Heart left ventricle (tissue), 16 donors: ENCODE measurements at regions not wholly inside any gene's neighbourhood (a gene's known extent, or its start where the extent isn't known, plus 50 kb on each side); places are given as distances from the start of the nearest gene placed in this dataset.

Source experiments
- ATAC-seq, 4 donors: fragments of 200-7000 bp; cut with Tn5 transposase; one replicate each; pipeline ENCODE4 v1.9.1; 2020 to 2022; ENCODE audit warnings: moderate library complexity in 4 of 4, mild to moderate bottlenecking in 3 of 4, moderate number of reproducible peaks in 1 of 4
- DNase-seq, 5 donors: peaks; one replicate each; pipeline ENCODE4 v3.0.0-alpha.2; 2020
- H3K27ac ChIP-seq, 12 donors: fragments of 200-600 bp; sonication (generic) in 4 of 12; one replicate each; pipeline versions ENCODE4 v1.5.0 to v1.8.0; 2016 to 2022; ENCODE audit warnings: mild to moderate bottlenecking in 2 of 12
- H3K27me3 ChIP-seq, 9 donors: fragments of 200-600 bp; sonication (generic) in 2 of 9; one replicate each; pipeline versions ENCODE4 v1.5.1 to v1.8.0; 2016 to 2022; ENCODE audit warnings: mild to moderate bottlenecking in 3 of 9
- H3K36me3 ChIP-seq, 9 donors: fragments of 200-600 bp; sonication (generic) in 2 of 9; one replicate each; pipeline versions ENCODE4 v1.5.0 to v1.8.0; 2018 to 2022; ENCODE audit warnings: mild to moderate bottlenecking in 2 of 9
- H3K4me1 ChIP-seq, 12 donors: fragments of 200-600 bp; sonication (generic) in 4 of 12; one replicate each; pipeline versions ENCODE4 v1.5.0 to v1.8.0; 2016 to 2022; ENCODE audit warnings: mild to moderate bottlenecking in 3 of 12
- H3K4me3 ChIP-seq, 12 donors: fragments of 200-600 bp; sonication (generic) in 4 of 12; one replicate each; pipeline versions ENCODE4 v1.5.0 to v1.8.0; 2017 to 2022; ENCODE audit warnings: mild to moderate bottlenecking in 9 of 12, moderate library complexity in 4 of 12
- H3K9me3 ChIP-seq, 12 donors: fragments of 200-600 bp; sonication (generic) in 4 of 12; one replicate each; pipeline versions ENCODE4 v1.5.0 to v1.8.0; 2016 to 2022; ENCODE audit warnings: mild to moderate bottlenecking in 1 of 12
- POLR2A ChIP-seq, 2 donors: fragments of 450-650 bp; IDR thresholded peaks; one replicate each; pipeline ENCODE4 v1.6.1; 2017; ENCODE audit warnings: antibody characterized with exemption in 2 of 2, mild to moderate bottlenecking in 2 of 2, moderate library complexity in 2 of 2
- WGBS, 4 donors: extraction: QIAGEN DNeasy Blood & Tissue Kit in 2 of 4; methylation state at CpG; one replicate each; pipeline versions ENCODE4 v1.1.5 to v1.1.7; 2013 to 2018; 5-methylcytosine and 5-hydroxymethylcytosine counted together
- intact Hi-C, 10 donors: fragments of 100-400 bp; cut with DNase I; formaldehyde crosslinking; loops; one replicate each; pipeline versions ENCODE4 v1.11.1 to v1.14.2; 2022
- TF ChIP-seq, protein P1 (sequence below), 12 donors: fragments of 200-600 bp; sonication (generic) in 4 of 12; IDR thresholded peaks; one replicate each; pipeline versions ENCODE4 v1.5.0 to v1.8.0; 2018 to 2022; ENCODE audit warnings: antibody characterized with exemption in 12 of 12, mild to moderate bottlenecking in 5 of 12
- donor health status: ischemic (EF 13 %, LVEDD 7.1; RV severe dilation, severe dysfunction).
- donor health status: healthy with polysubstance abuse.
- donor health status: DM: no; HTN: yes; CAD: no.
- donor health status: DM: no; HTN: no; CAD: no.
- donor health status: ischemic (EF 25% LVEDD 6.9; RV normal size, moderate dysfunction).
- donor health status: ischemic (EF 25% LVEDD 5.7; RV mildly dilated, moderate dysfunction).
- donor health status: healthy.
- donor health status: DM: yes; HTN: yes; CAD: no.
- donor health status: ischemic (EF 35%, LVEDD 5.7; RV mildly dilated, moderate dysfunction).
- donor health status: nonischemic (EF 11% LVEDD 7.7; RV severe dilation, severe dysfunction).
- donor health status: DM: yes; HTN: yes; CAD: no.
- donor health status: PGD.
- donor health status: ischemic (EF 29% LVEDD 5.4; RV normal size, mild dysfunction).
- donor health status: nonischemic (EF 23%, LVEDD 6.1; RV moderate dilation, normal function).

DNA sequence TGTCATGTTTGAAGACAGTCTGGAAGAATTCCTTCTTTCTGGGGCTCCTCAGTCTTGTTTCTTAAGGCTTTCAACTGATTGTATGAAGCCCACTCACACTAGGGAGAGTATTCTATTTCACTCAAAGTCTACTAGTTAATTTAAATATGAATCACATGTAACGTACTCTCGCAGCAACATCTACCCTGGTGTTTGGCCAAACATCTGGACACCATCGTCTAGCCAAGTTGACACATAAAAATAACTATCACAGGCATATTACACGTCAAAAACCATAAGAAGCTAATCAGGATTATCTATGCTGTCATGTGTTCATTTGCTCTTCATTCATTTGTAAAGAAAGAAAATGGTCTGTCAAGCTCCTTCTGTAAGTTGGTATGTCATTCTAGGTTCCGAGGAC is 787.4 kb downstream of the KCNJ2 start:
- Histone ChIP-seq H3K27me3 (no peaks in the 10 kb centered on the region), H3K27ac (no peak overlapping the region), H3K9me3 (peaks cover 0 to 14% (median 0%) of the 10 kb centered on the region in 12 donors), H3K4me1 (no peaks in the 10 kb centered on the region), H3K36me3 (no peaks in the 10 kb centered on the region), H3K4me3 (no peak overlapping the region)
- intact Hi-C loops, result no loop called here
- 60 to 74% (median 70%) methylated on average over 5 of the region's 5 CpGs for WGBS, 4 donors
- ATAC-seq (no peak), DNase-seq (no peak)
- TF ChIP-seq POLR2A (IDR thresholded peaks at IDR 0.05), result no peak
- TF ChIP-seq, protein P1, sequence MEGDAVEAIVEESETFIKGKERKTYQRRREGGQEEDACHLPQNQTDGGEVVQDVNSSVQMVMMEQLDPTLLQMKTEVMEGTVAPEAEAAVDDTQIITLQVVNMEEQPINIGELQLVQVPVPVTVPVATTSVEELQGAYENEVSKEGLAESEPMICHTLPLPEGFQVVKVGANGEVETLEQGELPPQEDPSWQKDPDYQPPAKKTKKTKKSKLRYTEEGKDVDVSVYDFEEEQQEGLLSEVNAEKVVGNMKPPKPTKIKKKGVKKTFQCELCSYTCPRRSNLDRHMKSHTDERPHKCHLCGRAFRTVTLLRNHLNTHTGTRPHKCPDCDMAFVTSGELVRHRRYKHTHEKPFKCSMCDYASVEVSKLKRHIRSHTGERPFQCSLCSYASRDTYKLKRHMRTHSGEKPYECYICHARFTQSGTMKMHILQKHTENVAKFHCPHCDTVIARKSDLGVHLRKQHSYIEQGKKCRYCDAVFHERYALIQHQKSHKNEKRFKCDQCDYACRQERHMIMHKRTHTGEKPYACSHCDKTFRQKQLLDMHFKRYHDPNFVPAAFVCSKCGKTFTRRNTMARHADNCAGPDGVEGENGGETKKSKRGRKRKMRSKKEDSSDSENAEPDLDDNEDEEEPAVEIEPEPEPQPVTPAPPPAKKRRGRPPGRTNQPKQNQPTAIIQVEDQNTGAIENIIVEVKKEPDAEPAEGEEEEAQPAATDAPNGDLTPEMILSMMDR (IDR thresholded peaks at IDR 0.05), result no peak

GRCh38 chr17:70961341-70961740 is 792.0 kb downstream of the KCNJ2 start:
- WGBS, 4 donors, result 84 to 87% (median 85%) methylated on average over 3 of the region's 3 CpGs
- H3K9me3 ChIP-seq, result peaks cover 0 to 14% (median 1%) of the 10 kb centered on the region in 12 donors
- intact Hi-C loops, result no loop called here
- ATAC-seq (no peak), DNase-seq (no peak)
- no peak for TF ChIP-seq POLR2A (IDR thresholded peaks at IDR 0.05)
- TF ChIP-seq, protein P1 (IDR thresholded peaks at IDR 0.05), result no peak
- H3K4me1 ChIP-seq, result no peaks in the 10 kb centered on the region
- no peak overlapping the region for H3K27ac ChIP-seq
- no peaks in the 10 kb centered on the region for H3K36me3 ChIP-seq
- H3K27me3 ChIP-seq, result no peaks in the 10 kb centered on the region
- H3K4me3 ChIP-seq, result no peak overlapping the region

DNA sequence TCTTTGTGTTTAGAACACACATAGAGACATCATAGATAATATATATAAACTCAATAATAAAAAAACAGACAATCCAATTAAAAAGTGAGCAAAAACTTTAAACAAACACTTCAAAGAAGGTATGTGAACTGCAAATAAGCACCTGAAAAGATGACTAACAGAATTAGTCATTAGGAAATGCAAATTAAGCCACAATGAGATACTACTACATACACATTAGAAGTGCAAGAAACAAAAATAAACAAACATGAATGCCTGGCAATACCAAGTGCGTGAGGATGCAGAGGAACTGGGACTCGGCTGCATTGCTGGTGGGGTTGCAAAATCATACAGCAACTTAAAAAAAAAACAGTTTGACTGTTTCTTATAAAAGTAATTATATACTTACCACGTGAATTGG is 799.0 kb downstream of the KCNJ2 start:
- Histone ChIP-seq H3K27me3 (no peaks in the 10 kb centered on the region), H3K4me3 (no peak overlapping the region), H3K9me3 (peaks cover 0 to 18% (median 5%) of the 10 kb centered on the region in 12 donors), H3K27ac (no peak overlapping the region), H3K36me3 (no peaks in the 10 kb centered on the region), H3K4me1 (no peaks in the 10 kb centered on the region)
- ATAC-seq (no peak), DNase-seq (no peak)
- WGBS, 4 donors, result 69 to 77% (median 75%) methylated on average over 3 of the region's 3 CpGs
- no peak for TF ChIP-seq POLR2A (IDR thresholded peaks at IDR 0.05)
- TF ChIP-seq, protein P1 (IDR thresholded peaks at IDR 0.05), result no peak
- intact Hi-C loops, result no loop called here

- peaks cover 0 to 18% (median 5%) of the 10 kb centered on the region in 12 donors for H3K9me3 ChIP-seq
- no peak for TF ChIP-seq POLR2A (IDR thresholded peaks at IDR 0.05)
- TF ChIP-seq, protein P1 (IDR thresholded peaks at IDR 0.05), result no peak
- intact Hi-C loops, result loop anchor here in 1 of 10 donors (10.0 kb wide), 1 partner anchor 65 kb away; no protein-coding TSS in a partner anchor
- DNase-seq, result no peak
- no peaks in the 10 kb centered on the region for H3K27me3 ChIP-seq
- WGBS, 4 donors, result 79 to 87% (median 84%) methylated on average over 6 of the region's 6 CpGs
- no peak for ATAC-seq
- no peak overlapping the region for H3K27ac ChIP-seq
- no peaks in the 10 kb centered on the region for H3K36me3 ChIP-seq
- H3K4me1 ChIP-seq, result no peaks in the 10 kb centered on the region
- no peak overlapping the region for H3K4me3 ChIP-seq
Observed at GRCh38 chr17:70969521-70970034, 800.2 kb downstream of the KCNJ2 start.
